ENCODE measurements at regions not wholly inside any gene's neighbourhood (a gene's known extent, or its start where the extent isn't known, plus 50 kb on each side); places are given as distances from the start of the nearest gene placed in this dataset.

DNA sequence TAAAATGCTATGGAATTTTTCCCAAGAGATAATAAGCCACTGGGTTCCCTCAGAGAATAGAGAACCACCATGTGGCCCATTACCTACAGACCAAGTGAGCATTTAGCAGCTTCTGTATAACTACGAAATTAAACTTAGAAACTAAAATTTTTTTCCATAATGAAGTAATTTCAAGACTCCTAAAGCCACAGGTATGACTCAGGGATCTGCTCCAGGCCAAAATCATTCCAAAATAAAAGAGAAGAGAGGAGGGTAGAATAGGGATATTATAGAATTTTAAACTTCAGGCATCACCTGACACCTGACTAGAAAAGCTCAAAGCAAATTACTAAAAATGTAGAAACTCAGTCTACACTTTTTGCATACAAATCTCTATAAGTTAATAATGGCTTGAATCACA, 108.9 kb upstream of the DST start:
- TF ChIP-seq, protein P1, sequence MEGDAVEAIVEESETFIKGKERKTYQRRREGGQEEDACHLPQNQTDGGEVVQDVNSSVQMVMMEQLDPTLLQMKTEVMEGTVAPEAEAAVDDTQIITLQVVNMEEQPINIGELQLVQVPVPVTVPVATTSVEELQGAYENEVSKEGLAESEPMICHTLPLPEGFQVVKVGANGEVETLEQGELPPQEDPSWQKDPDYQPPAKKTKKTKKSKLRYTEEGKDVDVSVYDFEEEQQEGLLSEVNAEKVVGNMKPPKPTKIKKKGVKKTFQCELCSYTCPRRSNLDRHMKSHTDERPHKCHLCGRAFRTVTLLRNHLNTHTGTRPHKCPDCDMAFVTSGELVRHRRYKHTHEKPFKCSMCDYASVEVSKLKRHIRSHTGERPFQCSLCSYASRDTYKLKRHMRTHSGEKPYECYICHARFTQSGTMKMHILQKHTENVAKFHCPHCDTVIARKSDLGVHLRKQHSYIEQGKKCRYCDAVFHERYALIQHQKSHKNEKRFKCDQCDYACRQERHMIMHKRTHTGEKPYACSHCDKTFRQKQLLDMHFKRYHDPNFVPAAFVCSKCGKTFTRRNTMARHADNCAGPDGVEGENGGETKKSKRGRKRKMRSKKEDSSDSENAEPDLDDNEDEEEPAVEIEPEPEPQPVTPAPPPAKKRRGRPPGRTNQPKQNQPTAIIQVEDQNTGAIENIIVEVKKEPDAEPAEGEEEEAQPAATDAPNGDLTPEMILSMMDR (conservative IDR thresholded peaks at IDR 0.05; ENCODE audit: low read length): no peak
- TF ChIP-seq EZH2phosphoT487 (IDR thresholded peaks at IDR 0.05; ENCODE audit: borderline replicate concordance, low read depth, low read length): no peak

All from OCI-LY7 (cell line).